ENCODE measurements at regions not wholly inside any gene's neighbourhood (a gene's known extent, or its start where the extent isn't known, plus 50 kb on each side); places are given as distances from the start of the nearest gene placed in this dataset.

DNA sequence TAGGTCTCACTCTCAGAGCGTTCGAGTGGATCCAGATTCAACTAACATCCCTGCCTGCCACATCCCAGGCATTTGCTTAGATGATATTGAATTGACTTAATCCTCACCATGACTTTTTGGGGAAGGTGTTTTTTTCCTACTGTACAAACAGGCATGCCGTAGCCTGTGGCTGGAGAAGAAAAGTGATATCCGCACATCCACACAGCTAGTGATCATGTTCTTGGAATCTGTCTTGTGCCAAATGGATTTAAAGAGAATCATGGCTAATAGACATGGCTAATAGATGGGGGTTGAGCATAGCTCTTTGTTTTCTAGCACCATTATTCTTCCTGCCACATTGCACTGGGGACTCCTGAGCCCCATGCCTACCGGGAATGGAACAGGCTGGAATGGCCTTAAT lies 82.1 kb upstream of the THY1 start:
- TF ChIP-seq, protein P1, sequence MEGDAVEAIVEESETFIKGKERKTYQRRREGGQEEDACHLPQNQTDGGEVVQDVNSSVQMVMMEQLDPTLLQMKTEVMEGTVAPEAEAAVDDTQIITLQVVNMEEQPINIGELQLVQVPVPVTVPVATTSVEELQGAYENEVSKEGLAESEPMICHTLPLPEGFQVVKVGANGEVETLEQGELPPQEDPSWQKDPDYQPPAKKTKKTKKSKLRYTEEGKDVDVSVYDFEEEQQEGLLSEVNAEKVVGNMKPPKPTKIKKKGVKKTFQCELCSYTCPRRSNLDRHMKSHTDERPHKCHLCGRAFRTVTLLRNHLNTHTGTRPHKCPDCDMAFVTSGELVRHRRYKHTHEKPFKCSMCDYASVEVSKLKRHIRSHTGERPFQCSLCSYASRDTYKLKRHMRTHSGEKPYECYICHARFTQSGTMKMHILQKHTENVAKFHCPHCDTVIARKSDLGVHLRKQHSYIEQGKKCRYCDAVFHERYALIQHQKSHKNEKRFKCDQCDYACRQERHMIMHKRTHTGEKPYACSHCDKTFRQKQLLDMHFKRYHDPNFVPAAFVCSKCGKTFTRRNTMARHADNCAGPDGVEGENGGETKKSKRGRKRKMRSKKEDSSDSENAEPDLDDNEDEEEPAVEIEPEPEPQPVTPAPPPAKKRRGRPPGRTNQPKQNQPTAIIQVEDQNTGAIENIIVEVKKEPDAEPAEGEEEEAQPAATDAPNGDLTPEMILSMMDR (IDR thresholded peaks at IDR 0.05; ENCODE audit: extremely low read depth, low read depth, low read length), result no peak
- Histone ChIP-seq H3K9me3 (ENCODE audit: low read depth, low read length) (no peaks in the 10 kb centered on the region), H2AFZ (ENCODE audit: low read length) (no peak overlapping the region), H3K4me2 (ENCODE audit: insufficient read depth, low read length) (no peak overlapping the region), H3K36me3 (ENCODE audit: insufficient read depth, low read length) (no peaks in the 10 kb centered on the region), H3K4me1 (ENCODE audit: insufficient read depth, low read length) (peaks cover 9% of the 10 kb centered on the region), H3K79me2 (ENCODE audit: insufficient read depth, low read length) (no peaks in the 10 kb centered on the region), H4K20me1 (ENCODE audit: insufficient read depth, low read length) (no peaks in the 10 kb centered on the region), H3K4me3 (ENCODE audit: insufficient read depth, low read length) (no peak overlapping the region), H3K27me3 (ENCODE audit: insufficient read depth, low read length) (peaks cover 10% of the 10 kb centered on the region), H3K27ac (ENCODE audit: low read depth, low read length) (no peak overlapping the region)
- DNase-seq (ENCODE audit: insufficient read length, low spot score, missing footprints), result no peak

DNA sequence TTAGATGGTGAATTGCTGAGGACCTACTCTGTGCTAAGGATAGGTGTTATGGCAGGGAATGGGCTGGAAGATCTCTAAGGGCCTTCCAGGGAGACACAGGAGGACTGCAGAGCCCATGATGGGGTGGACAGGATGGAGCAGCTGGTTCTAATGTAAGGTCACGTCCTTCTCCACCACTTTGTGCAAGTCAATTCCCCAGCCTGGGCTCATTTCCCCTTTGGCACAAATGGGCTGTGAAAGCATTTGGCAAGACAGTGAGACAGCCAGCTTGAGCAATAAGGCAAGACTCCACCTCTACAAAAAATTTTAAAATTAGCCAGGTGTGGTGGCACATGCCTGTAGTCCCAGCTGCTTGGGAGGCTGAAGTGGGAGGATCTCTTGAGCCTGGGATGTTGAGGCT lies 81.4 kb upstream of the THY1 start:
- Histone ChIP-seq H4K20me1 (ENCODE audit: insufficient read depth, low read length) (no peaks in the 10 kb centered on the region), H3K27ac (ENCODE audit: low read depth, low read length) (no peak overlapping the region), H3K4me2 (ENCODE audit: insufficient read depth, low read length) (no peak overlapping the region), H2AFZ (ENCODE audit: low read length) (no peak overlapping the region), H3K36me3 (ENCODE audit: insufficient read depth, low read length) (no peaks in the 10 kb centered on the region), H3K4me3 (ENCODE audit: insufficient read depth, low read length) (no peak overlapping the region), H3K27me3 (ENCODE audit: insufficient read depth, low read length) (peaks cover 16% of the 10 kb centered on the region), H3K9me3 (ENCODE audit: low read depth, low read length) (no peaks in the 10 kb centered on the region), H3K79me2 (ENCODE audit: insufficient read depth, low read length) (no peaks in the 10 kb centered on the region), H3K4me1 (ENCODE audit: insufficient read depth, low read length) (peaks cover 2% of the 10 kb centered on the region)
- DNase-seq (ENCODE audit: insufficient read length, low spot score, missing footprints), result no peak
- TF ChIP-seq, protein P1 (IDR thresholded peaks at IDR 0.05; ENCODE audit: extremely low read depth, low read depth, low read length), result no peak

DNA sequence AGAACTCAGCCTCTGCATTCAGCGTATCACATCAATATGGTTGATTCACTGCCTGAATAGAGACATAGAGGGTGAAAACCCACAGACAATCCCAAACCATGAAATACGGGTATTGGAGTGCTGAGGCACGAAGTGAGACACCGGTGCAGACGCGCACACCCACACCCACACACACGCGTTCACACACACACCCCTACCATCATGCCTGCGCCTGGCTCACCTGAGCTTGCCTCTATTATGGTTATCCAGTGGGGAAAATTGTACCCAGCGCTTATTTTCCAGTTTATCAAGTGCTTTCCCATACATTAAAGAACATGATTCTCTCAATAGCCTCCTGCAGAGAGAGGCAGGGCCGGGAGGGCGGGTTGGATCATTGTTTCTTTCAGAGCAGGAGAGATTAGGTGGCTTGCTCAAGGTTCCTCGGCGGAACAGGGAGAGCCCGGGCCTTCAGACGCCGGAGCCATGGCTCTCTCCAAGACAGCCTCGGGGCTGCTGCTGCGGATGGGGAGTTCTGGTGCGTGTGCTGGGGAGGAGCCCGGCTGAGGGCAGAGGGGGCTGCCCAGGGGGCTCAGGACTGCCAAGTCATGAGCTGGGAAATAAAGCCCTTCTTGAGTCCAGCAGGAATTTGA lies 78.9 kb upstream of the THY1 start:
- no peaks in the 10 kb centered on the region for H3K4me1 ChIP-seq (ENCODE audit: insufficient read depth, low read length)
- H4K20me1 ChIP-seq (ENCODE audit: insufficient read depth, low read length), result no peaks in the 10 kb centered on the region
- no peaks in the 10 kb centered on the region for H3K9me3 ChIP-seq (ENCODE audit: low read depth, low read length)
- no peak overlapping the region for H3K4me3 ChIP-seq (ENCODE audit: insufficient read depth, low read length)
- H3K27ac ChIP-seq (ENCODE audit: low read depth, low read length), result no peak overlapping the region
- no peak overlapping the region for H3K4me2 ChIP-seq (ENCODE audit: insufficient read depth, low read length)
- no peak overlapping the region for H2AFZ ChIP-seq (ENCODE audit: low read length)
- H3K36me3 ChIP-seq (ENCODE audit: insufficient read depth, low read length), result no peaks in the 10 kb centered on the region
- no peak for DNase-seq (ENCODE audit: insufficient read length, low spot score, missing footprints)
- TF ChIP-seq, protein P1 (IDR thresholded peaks at IDR 0.05; ENCODE audit: extremely low read depth, low read depth, low read length), result no peak
- no peaks in the 10 kb centered on the region for H3K79me2 ChIP-seq (ENCODE audit: insufficient read depth, low read length)
- H3K27me3 ChIP-seq (ENCODE audit: insufficient read depth, low read length), result peaks cover 32% of the 10 kb centered on the region

DNA sequence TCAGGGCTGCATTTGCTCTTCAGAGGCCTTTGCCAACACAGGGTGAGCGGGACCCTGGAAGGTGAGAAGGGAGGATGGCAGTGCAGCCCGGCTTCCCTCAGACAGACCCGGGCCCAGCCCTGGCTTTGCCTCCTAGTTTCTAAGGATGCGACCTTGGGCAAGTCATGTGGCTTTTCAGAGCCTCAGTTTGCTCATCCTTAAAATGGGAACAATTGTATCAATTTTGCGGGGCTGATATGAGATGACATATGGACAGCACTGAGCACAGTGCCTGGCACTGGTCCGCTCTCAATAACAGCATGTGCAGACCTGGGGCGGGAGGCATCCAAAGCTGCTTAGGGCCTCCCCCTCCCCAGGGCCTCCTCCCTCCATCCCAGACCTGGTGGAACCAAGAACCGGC lies 74.7 kb upstream of the THY1 start:
- no peak overlapping the region for H3K4me3 ChIP-seq (ENCODE audit: insufficient read depth, low read length)
- TF ChIP-seq, protein P1 (IDR thresholded peaks at IDR 0.05; ENCODE audit: extremely low read depth, low read depth, low read length), result no peak
- no peaks in the 10 kb centered on the region for H3K36me3 ChIP-seq (ENCODE audit: insufficient read depth, low read length)
- no peaks in the 10 kb centered on the region for H3K4me1 ChIP-seq (ENCODE audit: insufficient read depth, low read length)
- H3K79me2 ChIP-seq (ENCODE audit: insufficient read depth, low read length), result no peaks in the 10 kb centered on the region
- no peaks in the 10 kb centered on the region for H4K20me1 ChIP-seq (ENCODE audit: insufficient read depth, low read length)
- DNase-seq (ENCODE audit: insufficient read length, low spot score, missing footprints), result no peak
- no peak overlapping the region for H3K27ac ChIP-seq (ENCODE audit: low read depth, low read length)
- H2AFZ ChIP-seq (ENCODE audit: low read length), result no peak overlapping the region
- H3K27me3 ChIP-seq (ENCODE audit: insufficient read depth, low read length), result peaks cover 32% of the 10 kb centered on the region
- no peaks in the 10 kb centered on the region for H3K9me3 ChIP-seq (ENCODE audit: low read depth, low read length)
- no peak overlapping the region for H3K4me2 ChIP-seq (ENCODE audit: insufficient read depth, low read length)

Measured in osteoblast (primary cell).